ENCODE measurements at regions not wholly inside any gene's neighbourhood (a gene's known extent, or its start where the extent isn't known, plus 50 kb on each side); places are given as distances from the start of the nearest gene placed in this dataset.

DNA sequence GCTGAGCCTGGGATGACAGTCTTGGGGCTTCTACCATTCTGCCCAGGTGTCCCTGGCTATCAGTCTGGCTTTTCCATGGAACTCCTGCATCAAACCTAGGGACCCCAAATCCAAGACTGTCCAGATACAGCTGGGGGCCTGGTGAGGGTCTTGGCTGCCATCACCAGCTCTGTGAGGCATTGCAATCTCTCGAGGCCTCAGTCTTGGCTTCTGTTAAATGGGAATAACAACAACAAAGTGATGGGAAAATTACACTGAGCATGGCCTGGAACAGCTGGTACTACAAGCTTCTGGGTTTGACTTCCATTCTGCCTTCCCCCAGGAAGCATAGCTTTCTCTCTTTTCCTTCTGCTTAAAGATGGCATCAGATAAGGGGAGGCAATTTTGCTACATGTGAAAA lies 50.0 kb upstream of the LCTL start:
- DNase-seq (ENCODE audit: low read depth in 2 of 2) = no peak

DNA sequence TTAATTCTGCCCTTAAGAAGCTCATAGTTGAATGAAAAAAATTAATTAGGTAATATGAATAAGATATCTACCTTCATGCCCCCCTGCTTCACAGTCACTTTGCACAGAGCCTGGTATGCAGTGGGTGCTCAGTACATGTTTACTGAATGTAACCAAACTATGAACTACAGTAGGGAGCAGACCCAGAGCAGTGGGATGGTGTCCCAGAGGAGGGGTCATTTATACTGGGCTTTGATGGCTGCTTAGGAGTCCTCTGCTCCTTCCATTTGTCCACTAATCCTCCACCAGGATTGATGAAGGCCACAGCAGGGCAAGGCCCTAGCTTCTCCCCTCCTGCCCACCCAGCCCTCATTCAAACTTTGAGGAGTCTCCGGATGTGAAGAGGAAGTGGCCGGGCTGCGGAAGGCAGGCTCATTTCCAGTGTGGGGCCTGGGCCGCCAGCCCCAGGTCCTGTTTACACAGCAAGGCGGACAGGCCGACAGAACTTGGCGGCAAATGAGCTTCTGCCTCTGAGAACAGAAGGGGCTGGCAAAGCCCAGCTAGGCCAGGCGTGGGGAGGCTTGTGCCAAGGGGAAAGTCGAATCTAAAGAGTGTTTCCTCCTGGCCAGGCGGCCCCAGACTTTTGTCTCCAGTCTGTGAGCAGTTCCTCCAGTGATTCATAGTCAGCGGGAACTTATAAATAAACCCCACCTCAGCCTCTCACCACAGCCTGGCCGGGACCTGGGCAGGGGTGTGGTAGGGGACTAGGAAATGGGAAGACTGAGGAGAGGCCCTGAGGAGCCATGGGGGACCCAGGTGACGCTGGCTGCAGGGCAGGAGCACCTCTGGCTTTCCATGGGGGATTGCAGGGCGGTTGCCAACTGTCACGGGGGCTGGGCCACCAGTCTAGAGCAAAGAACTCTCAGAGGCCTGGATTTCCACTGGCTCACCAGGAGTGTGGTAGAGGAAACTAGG lies 51.6 kb upstream of the LCTL start:
- DNase-seq (ENCODE audit: low read depth in 2 of 2) = no peak

DNA sequence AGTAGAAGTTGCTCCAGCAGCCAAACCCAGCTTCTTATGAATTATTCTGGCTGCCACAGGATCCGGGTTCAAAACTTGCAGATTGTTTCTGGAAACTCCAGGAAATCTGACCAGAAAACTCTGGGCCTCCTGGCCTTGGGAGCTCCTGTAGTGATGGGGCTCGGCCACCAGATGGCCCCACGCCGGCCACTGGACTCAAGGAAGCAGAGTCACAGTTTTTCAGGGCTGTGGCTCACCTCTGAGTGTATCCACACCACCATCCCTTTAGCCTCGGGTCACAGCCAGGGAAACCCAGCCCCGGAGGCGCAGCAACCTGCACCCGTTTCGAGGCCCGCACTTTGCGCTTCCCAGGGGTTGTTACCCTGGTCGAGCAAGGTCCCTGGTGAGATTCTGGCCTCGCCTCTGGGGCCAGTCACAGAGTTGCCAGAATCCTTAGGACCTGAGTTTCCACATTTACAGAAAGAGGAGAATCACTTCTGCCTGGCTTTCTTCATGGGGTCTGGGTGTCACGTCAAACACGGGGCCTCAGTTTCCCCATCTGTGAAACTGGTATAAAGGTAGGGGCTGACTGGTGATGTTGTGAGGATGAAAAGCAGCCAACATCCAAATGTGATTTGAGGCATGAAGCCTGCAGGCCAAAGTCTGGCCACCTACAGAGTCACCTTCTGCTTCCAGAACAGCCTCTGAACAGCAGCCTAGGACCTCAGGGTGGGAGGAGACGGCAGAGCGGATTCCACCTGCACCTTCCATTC lies 53.5 kb upstream of the LCTL start:
- peak; percentile 16 to 30 for DNase-seq (ENCODE audit: low read depth in 2 of 2)

DNA sequence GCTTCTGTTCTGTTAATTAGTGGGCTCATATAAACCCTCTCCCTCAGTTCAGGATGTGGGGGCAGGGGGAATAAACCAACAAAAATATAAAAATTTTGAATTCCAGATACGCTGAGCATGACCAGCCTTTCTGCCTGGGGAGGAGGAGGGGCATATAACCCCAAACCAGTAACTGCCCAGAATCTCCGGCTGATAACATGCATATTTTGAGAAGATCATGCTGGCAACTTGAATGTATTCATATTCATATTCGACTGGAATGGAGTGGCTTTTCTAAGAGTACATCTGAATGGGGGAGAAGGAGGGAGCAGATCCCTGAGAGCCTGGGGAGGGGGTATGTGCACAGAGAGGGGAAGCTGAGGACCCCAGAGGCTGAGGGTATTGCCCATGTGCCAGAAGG lies 54.5 kb upstream of the LCTL start:
- no peak for DNase-seq (ENCODE audit: low read depth in 2 of 2)

DNA sequence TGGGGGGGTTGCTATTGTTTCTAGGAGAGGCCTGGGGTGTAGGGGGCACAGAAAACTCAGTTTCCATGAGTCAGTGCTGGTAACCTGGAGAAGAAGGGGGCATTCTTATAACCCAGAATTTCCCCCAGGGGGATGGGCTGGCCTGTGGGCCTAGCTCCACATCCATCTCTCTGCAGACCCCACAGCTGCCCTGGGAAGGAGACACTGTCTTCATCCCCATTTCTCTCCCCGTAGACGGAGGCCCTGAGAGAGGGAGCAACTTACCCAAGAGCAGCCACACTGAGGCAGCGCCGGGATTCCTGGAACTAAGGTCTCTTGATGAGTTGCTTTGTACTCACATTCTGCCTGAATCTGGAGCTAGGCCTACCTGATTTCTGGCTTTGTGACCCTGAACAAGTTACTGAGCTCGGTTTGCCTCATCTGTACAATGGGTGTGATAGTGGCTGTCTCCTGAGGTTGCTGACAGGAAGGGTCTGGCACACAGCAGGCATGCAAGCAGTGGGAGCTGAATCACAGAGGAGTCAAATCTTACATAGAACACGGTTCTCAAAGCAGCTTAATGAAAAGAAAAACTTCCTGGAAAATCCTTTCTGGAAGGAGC lies 55.0 kb upstream of the LCTL start:
- no peak for DNase-seq (ENCODE audit: low read depth in 2 of 2)

DNA sequence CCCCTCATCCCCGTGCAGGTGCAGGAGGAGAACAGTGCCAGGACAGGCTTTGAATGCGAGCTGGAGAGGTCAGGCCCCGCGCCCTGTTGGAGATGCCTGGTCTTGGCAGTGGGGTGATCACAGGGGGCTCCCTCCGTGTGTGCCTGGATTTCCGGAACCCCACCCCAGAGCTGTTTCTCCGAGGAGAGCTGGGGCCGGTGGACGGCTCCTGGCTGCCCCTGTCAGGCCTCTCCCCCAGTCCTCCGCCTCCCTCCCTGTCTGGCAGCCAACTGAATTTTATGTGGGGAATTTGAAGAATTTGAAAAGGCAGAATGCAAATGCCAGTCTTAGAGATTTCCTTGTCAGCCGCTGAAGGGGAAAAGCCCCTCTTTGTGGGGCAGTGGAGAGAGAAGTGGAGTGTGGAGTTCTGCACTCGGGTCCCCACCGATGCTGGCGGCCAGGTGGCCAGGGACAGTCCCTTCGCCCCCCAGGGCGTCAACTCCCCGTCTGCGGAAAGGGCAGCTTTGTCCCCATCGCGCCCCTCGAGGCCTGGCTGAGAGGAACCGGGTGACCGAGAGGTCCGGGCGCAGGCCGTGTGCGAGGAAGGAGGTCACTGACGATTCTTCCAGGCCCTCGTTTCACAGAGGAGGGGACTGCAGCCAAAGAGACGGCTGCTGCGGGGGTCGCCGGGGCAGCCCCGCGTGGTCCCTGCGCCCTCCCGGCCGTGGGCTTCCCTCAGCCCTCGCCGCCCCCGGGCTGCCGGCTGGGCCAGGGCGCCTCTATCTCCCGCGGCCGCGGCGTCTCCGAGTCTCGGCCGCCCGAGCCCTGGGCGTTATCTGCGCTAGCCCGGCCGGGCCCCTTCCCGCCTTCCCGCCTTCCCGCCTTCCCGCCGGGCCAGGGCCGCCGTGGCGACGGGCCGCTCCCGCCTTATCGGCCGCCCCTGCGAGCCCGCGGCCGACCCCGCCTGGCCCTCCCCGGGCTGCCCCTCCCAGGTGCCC lies 56.0 kb upstream of the LCTL start:
- DNase-seq (ENCODE audit: low read depth in 2 of 2) = no peak

DNA sequence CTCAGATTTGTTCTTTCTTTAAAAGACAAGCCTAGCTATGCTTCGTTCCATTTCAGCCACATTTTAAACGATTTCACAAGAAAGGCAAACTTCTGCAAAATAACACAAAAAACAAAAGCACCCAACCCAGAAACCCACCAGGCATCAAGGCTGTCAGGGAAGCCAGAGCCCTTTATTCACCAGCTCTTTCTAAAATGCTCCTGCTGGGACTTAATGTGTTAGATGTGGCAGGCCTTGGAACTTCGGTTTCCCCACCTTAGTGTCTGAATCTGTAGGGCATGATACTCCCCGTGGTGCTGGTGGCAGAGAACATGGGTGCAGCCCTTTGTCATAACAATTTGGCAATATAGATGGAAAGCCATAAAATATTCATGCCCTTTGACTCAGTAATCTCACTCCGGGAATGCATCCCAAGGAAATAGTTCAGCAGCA lies 56.8 kb upstream of the LCTL start:
- no peak for DNase-seq (ENCODE audit: low read depth in 2 of 2)

DNA sequence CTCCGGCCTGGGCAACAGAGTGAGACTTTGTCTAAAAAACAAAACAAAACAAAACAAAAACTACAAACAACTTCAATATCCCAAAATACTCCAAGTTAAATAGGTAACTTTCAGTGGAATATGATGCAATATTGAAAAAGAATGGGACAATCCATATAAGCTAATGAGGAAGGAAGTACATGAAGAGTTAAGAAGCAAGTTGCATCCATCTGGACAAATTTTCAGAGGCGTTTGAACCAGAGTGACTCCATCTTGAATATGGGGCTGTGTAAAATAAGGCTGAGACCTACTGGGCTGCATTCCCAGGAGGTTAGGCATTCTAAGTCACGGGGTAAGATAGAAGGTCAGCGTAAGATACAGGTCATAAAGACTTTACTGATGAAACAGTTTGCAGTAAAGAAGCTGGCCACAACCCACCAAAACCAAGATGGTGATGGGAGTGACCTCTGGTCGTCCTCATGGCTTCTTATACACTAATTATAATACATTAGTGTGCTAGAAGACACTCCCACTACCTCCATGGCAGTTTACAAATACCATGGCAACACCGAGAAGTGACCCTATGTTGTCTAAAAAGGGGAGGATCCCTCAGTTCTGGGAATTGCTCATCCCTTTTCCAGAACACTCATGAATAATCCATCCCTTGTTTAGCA lies 58.1 kb upstream of the LCTL start:
- no peak for DNase-seq (ENCODE audit: low read depth in 2 of 2)

DNA sequence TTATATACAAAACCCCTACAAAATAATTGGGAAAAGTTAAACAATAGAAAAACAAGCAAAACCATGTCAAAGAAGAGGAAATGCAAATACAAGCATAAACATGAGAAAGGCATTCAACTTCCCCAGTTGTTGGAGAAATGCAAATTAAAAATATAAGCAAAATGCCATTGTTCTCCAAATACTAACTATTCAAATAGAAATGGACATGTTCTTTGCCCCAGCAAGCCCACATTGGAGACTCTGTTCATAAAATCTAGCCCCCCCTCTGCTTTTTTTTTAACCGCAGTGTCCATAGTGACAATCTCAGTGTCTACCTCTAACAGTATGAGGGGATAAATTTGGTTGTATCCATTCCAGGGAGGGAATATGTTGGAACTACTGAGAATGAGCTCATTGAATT lies 59.7 kb upstream of the LCTL start:
- DNase-seq (ENCODE audit: low read depth in 2 of 2) = no peak

DNA sequence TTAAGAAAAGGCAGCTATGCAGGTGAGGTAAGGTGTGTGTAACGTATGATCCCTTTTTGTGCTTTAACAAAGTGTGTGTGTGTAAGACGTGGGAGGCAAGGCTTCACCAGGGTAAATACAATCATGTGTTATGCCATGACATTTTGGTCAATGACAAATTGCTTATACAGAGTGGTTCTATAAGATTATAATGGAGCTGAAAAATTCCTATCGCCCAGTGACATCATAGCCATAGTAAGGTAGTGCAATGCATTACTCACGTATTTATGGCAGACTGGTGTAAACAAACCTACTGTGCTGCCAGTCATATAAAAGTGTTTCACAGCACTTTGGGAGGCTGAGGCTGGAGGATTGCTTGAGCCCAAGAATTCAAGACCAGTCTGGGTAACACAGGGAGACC lies 60.2 kb upstream of the LCTL start:
- DNase-seq (ENCODE audit: low read depth in 2 of 2) = no peak

DNA sequence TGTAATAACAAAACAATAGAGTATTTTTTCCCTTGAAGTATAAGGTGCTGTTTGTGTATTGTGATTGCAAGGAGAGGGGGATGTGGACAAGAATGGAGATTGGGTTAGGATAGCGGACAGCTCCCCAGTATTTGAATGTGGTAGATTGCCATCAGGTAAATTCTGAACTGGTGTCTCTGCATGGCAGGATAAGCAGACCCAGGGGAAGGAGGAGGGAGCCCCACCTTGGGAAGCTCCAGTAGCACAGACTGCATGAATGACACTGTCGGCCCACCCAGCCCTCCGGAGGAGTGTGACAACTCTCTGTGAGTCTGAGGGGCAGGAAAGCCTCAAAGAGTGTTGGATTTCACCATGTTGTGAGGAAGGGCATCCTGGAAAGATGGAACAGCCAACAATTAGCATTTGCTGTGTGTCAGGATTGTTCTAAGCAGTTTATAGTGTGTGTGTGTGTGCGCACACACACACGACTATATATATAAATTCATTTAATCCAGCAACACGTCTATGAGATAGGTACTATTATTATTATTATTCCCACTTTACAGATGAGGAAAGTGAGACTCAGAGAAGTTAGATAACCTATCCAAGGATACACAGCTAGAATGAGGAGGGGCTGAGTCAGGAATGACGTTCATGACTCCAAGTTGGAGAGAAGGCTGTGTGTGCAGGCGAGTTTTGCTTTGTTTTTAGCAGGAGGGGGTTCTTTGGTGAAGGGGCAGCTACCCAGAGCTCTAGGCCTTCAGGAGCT lies 63.4 kb upstream of the LCTL start:
- no peak for DNase-seq (ENCODE audit: low read depth in 2 of 2)

DNA sequence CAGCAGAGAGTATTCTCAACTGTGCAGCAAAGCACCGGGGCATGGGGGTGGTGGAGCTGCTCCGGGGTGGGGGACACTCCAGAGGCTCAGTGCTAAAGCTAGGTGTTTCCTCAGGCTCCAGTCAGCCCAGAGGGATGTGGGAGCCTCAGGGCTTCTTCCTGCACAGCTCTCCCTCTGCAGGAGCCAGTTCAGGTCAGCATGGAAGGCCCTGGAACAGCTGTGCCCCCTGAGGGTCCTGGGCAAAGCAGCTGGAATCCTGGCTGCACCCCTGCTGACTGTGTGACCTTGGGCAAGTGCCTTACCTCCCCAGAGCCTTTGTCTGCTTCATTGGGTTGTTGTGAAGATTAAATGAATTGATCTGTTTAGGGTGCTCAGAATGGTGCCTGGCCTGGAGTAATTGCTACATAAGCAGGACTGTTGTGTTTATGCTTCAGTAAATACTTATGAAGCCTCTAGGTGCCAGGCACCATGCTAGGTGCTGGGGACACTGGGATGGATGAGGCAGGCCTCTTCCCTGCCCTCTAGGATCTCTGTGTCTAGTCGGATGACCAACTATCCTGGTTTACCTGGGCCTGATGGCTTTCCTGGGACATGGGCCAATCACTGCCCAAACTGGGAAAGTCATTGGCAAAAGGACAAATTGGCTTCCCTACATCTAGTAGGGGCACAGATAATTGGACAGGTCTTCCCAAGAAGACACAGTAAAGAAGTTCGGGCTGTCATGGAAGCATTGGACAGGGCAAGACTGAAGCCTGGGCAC lies 64.2 kb upstream of the LCTL start:
- DNase-seq (ENCODE audit: low read depth in 2 of 2) = no peak

DNA sequence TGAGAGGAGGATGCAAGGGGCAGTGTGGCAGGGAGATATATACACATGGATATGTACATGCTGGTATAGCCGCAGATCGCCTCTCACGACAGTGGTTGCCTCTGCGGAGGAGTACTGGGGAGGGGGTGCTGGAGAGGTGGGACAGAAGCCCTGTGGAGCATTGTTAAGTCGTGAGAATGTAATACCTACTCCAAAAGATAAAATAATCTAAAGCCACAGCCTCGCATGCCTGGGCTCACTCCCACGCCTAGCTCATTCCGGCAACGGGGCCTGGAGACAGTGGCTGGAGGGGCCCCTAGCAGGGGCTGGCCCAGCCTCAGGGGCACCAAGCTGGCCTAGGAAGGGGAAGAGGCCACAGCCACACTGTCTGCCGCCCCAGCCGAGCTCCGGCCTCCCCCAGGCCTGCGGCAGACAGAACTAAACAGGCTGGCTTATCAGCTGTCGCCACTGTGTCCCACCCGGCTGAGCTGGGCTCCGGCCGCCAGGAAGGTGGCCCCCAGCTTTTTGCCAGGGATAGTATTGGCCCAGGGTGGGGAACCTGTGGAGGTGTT lies 65.1 kb upstream of the LCTL start:
- no peak for DNase-seq (ENCODE audit: low read depth in 2 of 2)

DNA sequence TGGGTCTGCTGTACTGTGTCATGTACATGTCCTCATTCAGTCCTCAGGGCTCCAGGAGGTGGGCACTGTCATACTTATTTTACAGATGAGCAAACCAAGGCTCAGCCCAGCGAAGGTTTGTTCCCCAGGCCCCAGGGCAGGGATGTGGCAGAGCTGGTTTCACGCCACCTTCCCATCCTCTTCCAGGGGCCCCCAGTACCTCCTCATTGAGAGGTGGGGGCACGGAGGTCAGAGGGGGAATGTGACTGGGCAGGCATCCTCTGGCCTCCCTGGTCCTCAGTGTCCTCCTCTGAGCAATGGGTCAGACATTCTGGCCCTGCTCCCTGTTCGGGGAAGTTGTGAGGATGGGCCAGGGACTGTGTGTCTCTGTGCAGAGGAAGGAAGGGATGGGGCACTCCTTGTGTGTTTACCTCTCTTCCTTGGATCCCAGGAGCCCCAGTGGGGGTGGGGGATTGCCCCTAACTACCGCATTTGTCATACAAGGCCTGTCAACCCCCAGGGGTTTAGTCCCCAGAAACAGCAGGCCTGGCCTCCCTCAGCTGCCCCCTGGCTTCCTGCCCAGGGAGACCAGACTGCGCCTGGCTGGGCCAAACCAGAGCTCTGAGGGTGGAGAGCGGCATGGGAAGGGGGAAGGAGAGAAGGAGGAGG lies 65.9 kb upstream of the LCTL start:
- no peak for DNase-seq (ENCODE audit: low read depth in 2 of 2)

DNA sequence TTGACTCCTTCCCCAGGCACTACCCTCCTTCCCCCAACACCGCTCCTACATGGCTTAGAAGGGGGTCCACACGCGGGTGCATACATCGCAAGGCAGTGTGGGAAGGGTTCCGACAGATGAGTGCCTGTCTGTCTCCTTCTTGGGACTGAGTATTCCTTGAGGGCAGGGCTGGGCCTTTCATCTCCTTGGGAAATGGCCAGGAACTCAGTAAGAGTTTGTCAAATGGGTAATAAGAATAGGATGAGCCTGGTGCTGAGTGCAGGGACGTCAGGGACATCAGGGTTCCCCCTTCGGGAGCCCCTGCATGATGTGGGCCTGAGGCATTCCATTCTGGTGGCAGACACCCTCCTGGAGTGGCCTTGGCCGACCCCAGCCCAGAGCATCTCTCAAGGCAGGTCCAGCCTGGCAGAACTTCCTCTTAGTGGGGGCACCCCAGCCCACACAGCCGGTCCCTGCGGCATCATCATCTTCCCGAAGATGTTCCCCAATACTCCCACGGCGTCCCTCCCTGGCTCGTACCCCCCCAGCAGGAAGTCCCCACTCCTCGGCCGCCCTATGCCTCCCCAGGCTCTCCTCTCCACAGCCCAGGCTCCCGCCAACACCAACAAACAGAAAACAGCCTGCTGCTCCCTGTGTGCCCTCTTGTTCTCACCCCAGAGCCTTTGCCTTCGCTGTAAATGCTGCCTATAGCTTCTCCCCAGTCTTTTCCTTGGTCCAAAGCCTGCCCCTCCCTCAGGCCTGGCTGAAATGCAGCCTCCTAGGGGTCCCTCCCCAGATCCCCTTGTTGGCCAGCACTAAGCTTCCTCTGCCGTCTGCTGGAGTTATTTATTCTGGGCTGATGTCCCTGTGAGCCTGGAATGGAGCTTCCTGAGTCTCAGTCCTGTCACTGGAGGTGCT lies 67.5 kb upstream of the LCTL start:
- no peak for DNase-seq (ENCODE audit: low read depth in 2 of 2)

DNA sequence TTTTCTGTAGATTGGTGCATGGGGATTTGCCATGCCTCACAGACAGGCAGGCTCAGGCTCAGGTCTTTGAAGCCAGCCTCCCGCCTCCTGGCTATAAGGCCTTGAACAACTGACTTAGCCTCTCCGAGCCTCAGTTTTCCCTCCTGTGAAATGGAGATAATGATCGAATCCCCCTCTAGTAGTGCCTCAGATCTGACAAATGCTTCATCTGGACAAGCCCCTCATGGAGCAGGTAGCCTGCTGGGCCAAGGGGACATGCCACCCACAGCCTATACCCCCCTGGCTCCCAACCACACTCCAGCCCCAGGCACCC lies 68.1 kb upstream of the LCTL start:
- no peak for DNase-seq (ENCODE audit: low read depth in 2 of 2)

DNA sequence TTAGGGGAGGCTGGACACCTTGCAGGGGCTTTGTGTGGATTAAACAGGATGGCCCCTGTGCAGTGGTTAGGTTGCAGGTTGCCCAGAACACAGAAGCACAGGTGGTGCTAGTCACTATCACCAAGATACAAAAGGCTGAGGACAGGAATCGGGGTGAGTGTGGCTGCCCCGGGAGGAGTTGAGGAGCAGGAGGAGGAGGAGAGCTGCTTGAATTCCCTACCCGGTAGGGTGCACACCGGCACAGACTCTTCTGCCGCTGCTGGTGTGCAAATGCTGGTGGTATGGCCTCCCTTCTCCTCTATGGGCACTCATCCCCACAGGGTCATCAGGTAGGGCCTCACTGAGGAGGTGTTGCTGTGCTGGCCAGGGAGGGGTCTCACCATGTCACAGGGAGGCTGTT lies 67.5 kb upstream of the SMAD6 start:
- DNase-seq (ENCODE audit: low read depth in 2 of 2) = no peak

DNA sequence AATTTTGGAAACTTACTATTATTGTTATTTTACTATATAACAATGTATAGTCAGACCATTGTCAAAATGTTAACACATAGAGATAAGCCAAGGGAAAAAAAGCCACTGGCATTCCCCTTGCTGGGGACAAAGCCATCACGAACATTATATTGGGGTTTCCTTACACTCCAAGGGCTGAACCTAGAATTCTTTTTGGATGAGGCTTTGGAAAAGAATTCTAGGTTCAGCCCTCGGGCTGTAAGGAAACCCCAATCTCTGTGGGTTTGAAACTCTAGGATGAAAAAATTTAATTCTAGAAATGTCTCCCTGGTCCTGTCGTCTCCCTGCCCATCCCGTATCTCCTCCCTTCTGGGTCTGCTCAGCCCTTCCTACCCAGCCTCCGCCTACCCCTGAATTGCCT lies 67.0 kb upstream of the SMAD6 start:
- DNase-seq (ENCODE audit: low read depth in 2 of 2) = no peak

All from stimulated activated CD8-positive, alpha-beta memory T cell treated with anti-CD3 and anti-CD28 coated beads, Interleukin-2, amount 100 ng/mL, for 48 hours (primary cell).